NCI-H2107 (cell line): ENCODE measurements at regions not wholly inside any gene's neighbourhood (a gene's known extent, or its start where the extent isn't known, plus 50 kb on each side); places are given as distances from the start of the nearest gene placed in this dataset.
"Not testable (repeated sequence)": the region's sequence is repeated elsewhere in the genome, so short reads cannot be mapped to it uniquely, and the experiment has no call there.

Experiments
- DNase-seq: peaks from one replicate; lab custom pipeline; 2025; lab: John Stamatoyannopoulos, UW

GRCh38 chr7:82566752-82567151, 123.2 kb upstream of the CACNA2D1 start:
- DNase-seq = no peak

DNA sequence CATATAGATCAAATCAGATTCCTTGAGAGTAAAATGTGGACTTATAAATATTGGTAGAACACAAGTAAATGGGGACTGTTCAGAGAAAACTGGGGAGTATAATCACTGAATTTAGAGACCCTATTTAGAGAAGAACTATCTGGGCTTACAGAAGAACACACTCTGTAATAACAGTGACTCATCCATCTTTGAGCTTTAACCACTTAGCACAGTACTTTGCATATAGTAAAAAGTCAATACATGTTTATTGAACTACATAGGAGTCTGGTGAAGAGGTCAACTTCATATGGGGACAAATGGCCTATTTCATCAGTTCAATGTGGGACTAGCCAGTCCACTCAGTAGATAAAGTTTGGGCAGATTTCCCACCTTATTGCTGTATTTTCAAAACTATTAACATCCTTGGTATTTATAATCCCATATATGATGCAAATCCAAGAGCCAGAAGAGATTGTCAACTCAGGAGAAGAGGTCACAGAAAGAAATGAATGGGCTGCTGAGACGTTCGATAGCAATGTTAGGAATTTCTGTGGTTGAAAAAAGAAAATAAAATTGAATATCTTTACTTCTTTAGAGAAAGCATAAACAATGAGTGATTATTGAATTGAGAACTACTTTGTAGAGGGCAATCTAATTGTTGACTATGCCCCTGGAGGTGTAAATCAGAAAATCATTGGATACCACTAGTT, 119.3 kb upstream of the CACNA2D1 start:
- no peak for DNase-seq

- peak; percentile 69 for DNase-seq
Measured at GRCh38 chr7:82559193-82559805, 115.7 kb upstream of the CACNA2D1 start.

GRCh38 chr7:82549616-82550285, 106.2 kb upstream of the CACNA2D1 start:
- DNase-seq = no peak

DNA sequence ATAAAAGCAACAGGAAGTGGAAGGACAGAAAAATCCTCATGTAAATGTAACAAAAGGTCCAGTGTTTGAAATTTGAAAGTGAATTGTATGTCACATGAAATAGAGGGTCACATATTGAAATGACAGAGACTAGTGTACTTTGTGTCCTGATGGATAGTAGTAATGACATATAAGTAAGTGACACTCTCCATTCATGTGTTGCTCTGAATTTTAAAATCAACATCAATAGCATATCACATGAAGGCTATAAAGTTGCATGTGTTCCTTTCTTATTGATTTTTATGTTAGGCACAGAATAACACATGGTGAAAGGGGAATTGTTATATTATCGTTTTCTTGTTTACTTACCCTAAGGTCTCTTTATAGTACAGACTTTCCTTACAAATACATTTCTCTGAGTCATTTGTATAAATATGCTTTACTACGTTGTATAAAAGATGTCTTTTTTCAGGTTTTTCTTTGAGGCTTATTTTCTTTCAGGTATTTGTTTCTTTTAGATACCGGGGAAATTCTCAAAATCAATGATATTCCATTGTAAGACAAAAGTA, 104.6 kb upstream of the CACNA2D1 start:
- DNase-seq = no peak

- no peak for DNase-seq
Measured at GRCh38 chr7:82542665-82543064, 99.1 kb upstream of the CACNA2D1 start.

- DNase-seq = no peak
Measured at GRCh38 chr7:82539969-82540368, 96.4 kb upstream of the CACNA2D1 start.

DNA sequence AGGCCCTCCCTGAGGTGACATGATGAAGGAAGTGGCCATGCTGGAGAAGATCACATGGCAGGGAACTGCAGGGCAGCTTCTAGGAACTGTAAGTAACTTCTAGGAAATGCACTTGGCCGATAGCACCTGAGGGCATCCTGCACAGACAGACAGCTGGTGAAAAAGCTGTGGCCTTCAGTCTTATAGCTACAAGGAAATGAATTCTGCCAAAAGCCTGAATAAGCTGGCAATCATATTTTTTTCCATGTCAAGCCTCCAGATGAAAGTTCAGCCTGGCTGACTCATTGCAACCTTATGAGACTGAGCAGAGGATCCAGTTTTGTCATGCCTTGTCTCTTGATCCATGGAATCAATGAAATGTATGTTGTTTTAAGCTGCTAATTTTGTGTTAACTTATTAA, 91.1 kb upstream of the CACNA2D1 start:
- DNase-seq = no peak

DNA sequence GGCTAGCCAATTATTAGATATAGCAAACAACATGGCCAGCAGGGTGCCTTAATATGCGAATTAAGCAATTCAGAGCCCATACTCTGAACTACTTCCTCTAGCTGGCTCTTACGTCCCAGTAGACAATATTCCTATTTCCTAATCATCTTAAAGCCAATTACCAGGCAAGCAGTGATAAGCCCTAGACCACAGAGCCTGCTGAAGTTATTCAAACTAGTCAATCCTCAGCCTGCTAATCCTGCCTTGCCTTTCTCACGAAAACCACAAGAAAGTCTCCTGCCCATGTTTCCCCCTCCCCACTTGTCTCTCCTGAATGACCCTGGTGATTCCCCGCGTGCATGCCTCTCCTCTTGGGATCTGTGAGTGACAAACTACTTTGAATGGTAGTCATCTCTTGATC, 86.8 kb upstream of the CACNA2D1 start:
- no peak for DNase-seq

GRCh38 chr7:82528577-82529310, 85.2 kb upstream of the CACNA2D1 start:
- no peak for DNase-seq

DNA sequence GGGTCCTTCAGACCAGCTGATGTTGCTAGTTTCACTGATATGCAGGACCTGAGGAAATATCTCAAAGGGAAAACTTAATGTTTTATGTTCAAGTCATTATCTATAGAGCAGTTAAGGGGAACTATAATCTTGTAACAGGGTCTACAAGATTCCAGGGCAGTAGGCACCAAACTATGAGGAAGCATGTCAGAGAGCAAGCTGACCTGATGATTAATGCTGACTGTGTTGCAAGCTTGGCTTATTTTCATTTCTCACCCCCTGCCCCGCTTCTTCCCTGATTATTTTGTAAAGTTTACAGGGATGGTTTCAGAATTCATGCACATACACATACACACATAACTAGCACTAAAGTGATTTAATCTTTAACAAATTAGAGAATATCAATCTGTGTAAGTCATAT, 84.3 kb upstream of the CACNA2D1 start:
- no peak for DNase-seq

GRCh38 chr7:82521906-82522445, 78.4 kb upstream of the CACNA2D1 start:
- no peak for DNase-seq

- DNase-seq = no peak
Measured at GRCh38 chr7:82517050-82517449, 73.5 kb upstream of the CACNA2D1 start.

GRCh38 chr7:82511542-82511941, 68.0 kb upstream of the CACNA2D1 start:
- DNase-seq = no peak

DNA sequence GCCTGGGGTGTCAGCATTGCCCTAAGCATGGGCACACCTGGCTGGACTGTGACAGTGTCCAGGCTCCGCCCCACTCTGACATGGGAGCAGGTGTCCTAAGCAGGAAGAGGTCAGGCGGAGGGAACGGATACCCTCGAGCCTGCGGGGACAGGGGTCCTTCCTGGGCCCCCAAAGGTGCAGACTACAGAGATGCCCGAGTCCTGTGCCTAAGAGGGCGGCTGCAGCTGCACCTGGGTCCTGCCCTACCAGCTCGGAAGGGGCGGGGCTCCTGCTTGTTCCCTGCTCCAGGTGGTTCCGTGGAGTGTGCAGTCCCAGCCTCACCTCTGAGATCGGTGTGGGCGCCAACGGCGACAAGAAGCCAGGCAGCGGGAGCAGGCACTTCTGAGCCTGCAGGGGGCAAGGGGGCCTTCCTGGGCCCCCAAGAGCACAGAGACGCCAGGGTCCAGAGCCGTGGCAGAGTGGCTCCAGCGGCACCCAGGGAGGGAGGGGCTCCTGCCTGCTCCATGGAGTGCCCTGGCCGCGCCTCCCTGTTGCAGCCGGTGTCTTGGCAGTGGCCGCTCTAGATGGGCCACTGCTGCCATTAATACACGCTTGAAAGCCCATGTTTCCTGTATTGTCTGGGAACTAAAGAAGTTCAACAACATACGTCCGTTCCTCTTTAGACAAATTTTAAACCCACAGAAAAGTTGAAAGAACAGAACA, 64.5 kb upstream of the CACNA2D1 start:
- peak; percentile 57 for DNase-seq

- no peak for DNase-seq
Measured at GRCh38 chr7:82507365-82507975, 63.9 kb upstream of the CACNA2D1 start.

DNA sequence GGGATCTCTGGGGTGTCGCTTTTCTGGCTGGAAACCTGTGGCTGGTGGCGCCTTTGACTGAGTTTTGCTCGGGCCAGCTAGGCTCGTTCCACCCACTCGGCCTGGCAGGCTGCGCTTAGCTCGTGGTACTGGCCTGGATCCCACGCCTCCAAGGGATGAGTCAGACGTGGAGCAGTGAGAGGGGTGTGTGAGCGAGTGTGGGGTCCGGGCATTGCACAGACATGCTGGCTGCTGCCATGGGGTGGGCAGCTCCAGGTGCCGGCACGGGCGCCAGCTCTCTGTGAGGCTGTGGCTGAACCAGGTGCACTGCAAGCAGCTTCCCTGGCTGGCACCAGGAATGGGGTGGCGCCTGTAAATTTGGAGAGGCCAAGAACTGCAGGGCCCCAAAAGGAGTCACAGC, 63.1 kb upstream of the CACNA2D1 start:
- DNase-seq = no peak

DNA sequence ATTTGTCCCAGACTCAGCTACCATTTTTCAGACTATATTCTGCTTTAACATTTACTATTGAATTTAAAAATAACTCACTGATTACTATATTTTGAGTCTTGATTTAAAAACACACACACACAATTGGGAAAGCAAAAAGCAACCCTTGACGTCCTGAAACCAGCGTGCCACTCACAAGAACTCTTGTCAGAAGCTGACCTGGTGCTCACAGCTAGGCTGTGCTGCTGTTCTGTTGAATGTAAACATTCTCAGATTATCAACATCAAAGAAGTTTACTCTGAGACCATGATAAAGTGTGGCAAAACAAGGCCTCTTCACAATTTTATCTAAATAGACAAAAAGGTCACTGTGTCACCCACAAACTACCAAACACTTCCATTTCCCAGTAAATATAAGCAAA, 62.6 kb upstream of the CACNA2D1 start:
- no peak for DNase-seq

DNA sequence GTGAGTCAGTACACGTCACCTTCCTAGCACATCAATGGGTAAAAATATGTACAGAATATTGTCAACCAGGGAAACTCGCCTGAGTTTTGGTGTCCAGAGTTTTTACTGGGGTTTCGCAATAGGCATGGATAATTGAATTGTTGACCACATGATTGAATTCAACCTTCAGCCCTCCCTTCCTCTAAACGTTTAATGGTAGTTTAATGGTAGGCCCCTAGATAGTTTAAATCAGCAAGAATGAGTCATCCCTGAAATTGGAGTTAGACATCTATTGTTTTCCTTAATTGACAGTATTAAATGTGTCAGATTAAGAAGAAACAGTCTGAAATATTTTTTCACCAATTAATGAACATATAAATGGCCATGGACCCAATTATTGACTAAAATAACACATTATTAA, 57.8 kb upstream of the CACNA2D1 start:
- DNase-seq = no peak

DNA sequence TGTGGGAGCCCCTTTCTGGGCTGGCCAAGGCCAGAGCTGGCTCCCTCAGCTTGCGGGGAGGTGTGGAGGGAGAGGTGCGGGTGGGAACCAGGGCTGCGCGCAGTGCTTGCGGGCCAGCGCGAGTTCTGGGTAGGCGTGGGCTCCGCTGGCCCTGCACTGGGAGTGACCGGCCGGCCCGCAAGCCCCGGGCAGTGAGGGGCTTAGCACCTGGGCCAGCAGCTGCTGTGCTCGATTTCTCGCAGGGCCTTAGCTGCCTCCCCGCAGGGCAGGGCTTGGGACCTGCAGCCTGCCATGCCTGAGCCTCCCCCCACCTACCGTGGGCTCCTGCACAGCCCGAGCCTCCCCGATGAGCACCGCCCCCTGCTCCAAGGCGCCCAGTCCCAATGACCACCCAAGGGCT, 56.0 kb upstream of the CACNA2D1 start:
- DNase-seq = not testable (repeated sequence)

DNA sequence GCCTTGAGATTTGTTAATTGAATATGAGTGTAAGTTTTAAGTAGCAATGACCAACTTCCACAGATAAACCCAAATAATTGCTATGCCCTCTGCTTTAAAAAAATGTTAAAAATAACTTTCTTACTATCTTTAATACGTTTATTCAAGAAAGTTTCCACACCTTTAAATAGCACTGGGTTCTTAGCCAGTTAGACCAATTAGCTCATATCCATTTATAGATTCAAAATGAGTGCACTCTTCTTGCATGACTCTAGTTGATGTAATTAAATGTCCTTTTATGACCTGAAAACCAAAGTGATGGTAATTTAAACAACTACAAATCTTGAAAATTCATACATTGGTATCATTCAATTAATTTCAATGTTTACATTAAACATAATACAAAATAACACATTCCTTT, 50.8 kb upstream of the CACNA2D1 start:
- no peak for DNase-seq
